Heart left ventricle (tissue), 16 donors: ENCODE measurements at regions not wholly inside any gene's neighbourhood (a gene's known extent, or its start where the extent isn't known, plus 50 kb on each side); places are given as distances from the start of the nearest gene placed in this dataset.

ENCODE experiments used
- ATAC-seq, 4 donors: fragments of 200-7000 bp; cut with Tn5 transposase; one replicate each; pipeline ENCODE4 v1.9.1; 2020 to 2022; ENCODE audit warnings: moderate library complexity in 4 of 4, mild to moderate bottlenecking in 3 of 4, moderate number of reproducible peaks in 1 of 4
- DNase-seq, 5 donors: peaks; one replicate each; pipeline ENCODE4 v3.0.0-alpha.2; 2020
- H3K27ac ChIP-seq, 12 donors: fragments of 200-600 bp; sonication (generic) in 4 of 12; one replicate each; pipeline versions ENCODE4 v1.5.0 to v1.8.0; 2016 to 2022; ENCODE audit warnings: mild to moderate bottlenecking in 2 of 12
- H3K27me3 ChIP-seq, 9 donors: fragments of 200-600 bp; sonication (generic) in 2 of 9; one replicate each; pipeline versions ENCODE4 v1.5.1 to v1.8.0; 2016 to 2022; ENCODE audit warnings: mild to moderate bottlenecking in 3 of 9
- H3K36me3 ChIP-seq, 9 donors: fragments of 200-600 bp; sonication (generic) in 2 of 9; one replicate each; pipeline versions ENCODE4 v1.5.0 to v1.8.0; 2018 to 2022; ENCODE audit warnings: mild to moderate bottlenecking in 2 of 9
- H3K4me1 ChIP-seq, 12 donors: fragments of 200-600 bp; sonication (generic) in 4 of 12; one replicate each; pipeline versions ENCODE4 v1.5.0 to v1.8.0; 2016 to 2022; ENCODE audit warnings: mild to moderate bottlenecking in 3 of 12
- H3K4me3 ChIP-seq, 12 donors: fragments of 200-600 bp; sonication (generic) in 4 of 12; one replicate each; pipeline versions ENCODE4 v1.5.0 to v1.8.0; 2017 to 2022; ENCODE audit warnings: mild to moderate bottlenecking in 9 of 12, moderate library complexity in 4 of 12
- H3K9me3 ChIP-seq, 12 donors: fragments of 200-600 bp; sonication (generic) in 4 of 12; one replicate each; pipeline versions ENCODE4 v1.5.0 to v1.8.0; 2016 to 2022; ENCODE audit warnings: mild to moderate bottlenecking in 1 of 12
- CTCF ChIP-seq, 12 donors: fragments of 200-600 bp; sonication (generic) in 4 of 12; IDR thresholded peaks; one replicate each; pipeline versions ENCODE4 v1.5.0 to v1.8.0; 2018 to 2022; ENCODE audit warnings: antibody characterized with exemption in 12 of 12, mild to moderate bottlenecking in 5 of 12
- POLR2A ChIP-seq, 2 donors: fragments of 450-650 bp; IDR thresholded peaks; one replicate each; pipeline ENCODE4 v1.6.1; 2017; ENCODE audit warnings: antibody characterized with exemption in 2 of 2, mild to moderate bottlenecking in 2 of 2, moderate library complexity in 2 of 2
- WGBS, 4 donors: extraction: QIAGEN DNeasy Blood & Tissue Kit in 2 of 4; methylation state at CpG; one replicate each; pipeline versions ENCODE4 v1.1.5 to v1.1.7; 2013 to 2018; 5-methylcytosine and 5-hydroxymethylcytosine counted together
- intact Hi-C, 10 donors: fragments of 100-400 bp; cut with DNase I; formaldehyde crosslinking; loops; one replicate each; pipeline versions ENCODE4 v1.11.1 to v1.14.2; 2022
- donor health status: ischemic (EF 13 %, LVEDD 7.1; RV severe dilation, severe dysfunction).
- donor health status: healthy with polysubstance abuse.
- donor health status: DM: no; HTN: yes; CAD: no.
- donor health status: DM: no; HTN: no; CAD: no.
- donor health status: ischemic (EF 25% LVEDD 6.9; RV normal size, moderate dysfunction).
- donor health status: ischemic (EF 25% LVEDD 5.7; RV mildly dilated, moderate dysfunction).
- donor health status: healthy.
- donor health status: DM: yes; HTN: yes; CAD: no.
- donor health status: ischemic (EF 35%, LVEDD 5.7; RV mildly dilated, moderate dysfunction).
- donor health status: nonischemic (EF 11% LVEDD 7.7; RV severe dilation, severe dysfunction).
- donor health status: DM: yes; HTN: yes; CAD: no.
- donor health status: PGD.
- donor health status: ischemic (EF 29% LVEDD 5.4; RV normal size, mild dysfunction).
- donor health status: nonischemic (EF 23%, LVEDD 6.1; RV moderate dilation, normal function).

- peaks cover 0 to 31% (median 0%) of the 10 kb centered on the region in 12 donors for H3K4me1 ChIP-seq
- DNase-seq (no peak), ATAC-seq (no peak)
- H3K27me3 ChIP-seq: peaks cover 0 to 7% (median 0%) of the 10 kb centered on the region in 9 donors
- no peak overlapping the region for H3K27ac ChIP-seq
- WGBS, 4 donors: 86 to 92% (median 88%) methylated on average over 4 of the region's 4 CpGs
- H3K4me3 ChIP-seq: no peak overlapping the region
- no peaks in the 10 kb centered on the region for H3K9me3 ChIP-seq
- intact Hi-C loops: no loop called here
- TF ChIP-seq CTCF (IDR thresholded peaks at IDR 0.05): no peak
- TF ChIP-seq POLR2A (IDR thresholded peaks at IDR 0.05): no peak
- H3K36me3 ChIP-seq: no peaks in the 10 kb centered on the region
These were observed 61.6 kb downstream of the CCR1 start for GRCh38 chr3:46146548-46146947.

GRCh38 chr3:46146021-46146420 lies 62.1 kb downstream of the CCR1 start:
- intact Hi-C loops: no loop called here
- Histone ChIP-seq H3K9me3 (no peaks in the 10 kb centered on the region), H3K4me1 (peaks cover 0 to 31% (median 0%) of the 10 kb centered on the region in 12 donors), H3K27ac (no peak overlapping the region), H3K36me3 (no peaks in the 10 kb centered on the region), H3K4me3 (no peak overlapping the region), H3K27me3 (peaks cover 0 to 7% (median 0%) of the 10 kb centered on the region in 9 donors)
- no peak for ATAC-seq
- no peak for DNase-seq
- 32 to 41% (median 37%) methylated on average over 2 of the region's 2 CpGs for WGBS, 4 donors
- TF ChIP-seq CTCF (IDR thresholded peaks at IDR 0.05) (no peak), POLR2A (IDR thresholded peaks at IDR 0.05) (no peak)

GRCh38 chr3:46145147-46145546 lies 63.0 kb downstream of the CCR1 start:
- ATAC-seq (no peak), DNase-seq (no peak)
- WGBS, 4 donors: 85 to 97% (median 90%) methylated on average over 1 of the region's 1 CpG
- Histone ChIP-seq H3K4me1 (peaks cover 0 to 31% (median 0%) of the 10 kb centered on the region in 12 donors), H3K27me3 (peaks cover 0 to 7% (median 0%) of the 10 kb centered on the region in 9 donors), H3K9me3 (no peaks in the 10 kb centered on the region), H3K27ac (peak overlapping the region in 1 of 12 donors; percentile 83), H3K36me3 (no peaks in the 10 kb centered on the region), H3K4me3 (no peak overlapping the region)
- intact Hi-C loops: no loop called here
- no peak for TF ChIP-seq CTCF (IDR thresholded peaks at IDR 0.05)
- TF ChIP-seq POLR2A (IDR thresholded peaks at IDR 0.05): no peak

- intact Hi-C loops: no loop called here
- H3K4me1 ChIP-seq: peaks cover 0 to 31% (median 0%) of the 10 kb centered on the region in 12 donors
- DNase-seq (peak in 2 of 5 donors; percentile 47 to 67), ATAC-seq (peak; percentile 42 to 69 (median 60))
- peaks cover 0 to 7% (median 0%) of the 10 kb centered on the region in 9 donors for H3K27me3 ChIP-seq
- H3K36me3 ChIP-seq: no peaks in the 10 kb centered on the region
- TF ChIP-seq CTCF (IDR thresholded peaks at IDR 0.05) (no peak), POLR2A (IDR thresholded peaks at IDR 0.05) (no peak)
- no peaks in the 10 kb centered on the region for H3K9me3 ChIP-seq
- H3K4me3 ChIP-seq: no peak overlapping the region
- 58 to 72% (median 60%) methylated on average over 4 of the region's 4 CpGs for WGBS, 4 donors
- peak overlapping the region in 1 of 12 donors; percentile 83 for H3K27ac ChIP-seq
These were observed 64.1 kb downstream of the CCR1 start for GRCh38 chr3:46143951-46144473.
